Uterus (tissue), 2 donors: ENCODE measurements at regions not wholly inside any gene's neighbourhood (a gene's known extent, or its start where the extent isn't known, plus 50 kb on each side); places are given as distances from the start of the nearest gene placed in this dataset.

Experiments used
- CTCF ChIP-seq, 4 experiments: fragments of 200-600 bp in 2 of 4; fragments of 450-650 bp in 2 of 4; sonication (generic) in 2 of 4; IDR thresholded peaks; one replicate each; pipeline ENCODE4 v1.5.1; 2016 to 2019; ENCODE audit warnings: antibody characterized with exemption in 4 of 4, mild to moderate bottlenecking in 2 of 4, moderate library complexity in 1 of 4
- POLR2A ChIP-seq, 2 donors: fragments of 450-650 bp; IDR thresholded peaks; one replicate each; pipeline ENCODE4 v1.6.1; 2016; ENCODE audit warnings: antibody characterized with exemption in 2 of 2, mild to moderate bottlenecking in 1 of 2, moderate library complexity in 1 of 2

DNA sequence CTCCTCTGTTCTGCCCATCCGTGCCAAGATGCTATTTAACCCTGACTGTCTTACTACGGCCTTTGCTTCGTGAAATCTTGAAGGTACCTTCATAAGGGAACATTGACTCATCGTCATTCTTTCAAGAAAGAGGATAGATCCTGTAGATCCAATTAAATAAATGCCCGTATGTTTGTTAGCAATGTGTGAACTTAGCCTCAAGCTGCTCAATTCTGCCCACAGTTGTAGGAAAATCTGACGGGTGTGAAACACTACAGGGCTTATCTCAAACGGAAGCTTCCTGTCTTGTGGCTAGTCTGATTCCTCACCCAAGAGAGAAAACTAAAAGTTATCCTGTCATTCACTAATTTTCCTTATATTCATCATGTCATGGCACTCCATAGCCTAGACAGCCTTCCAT is 168.0 kb upstream of the TBX3 start:
- TF ChIP-seq CTCF (IDR thresholded peaks at IDR 0.05) (no peak), POLR2A (IDR thresholded peaks at IDR 0.05) (no peak)
